HEK293T (cell line): ENCODE measurements at regions not wholly inside any gene's neighbourhood (a gene's known extent, or its start where the extent isn't known, plus 50 kb on each side); places are given as distances from the start of the nearest gene placed in this dataset.

Experiments used
- CTCF ChIA-PET: fragments of 350-600 bp; formaldehyde crosslinking; extraction: SDS; loops from one replicate; lab custom pipeline; 2021; ENCODE audit warnings: antibody characterized with exemption, inconsistent platforms; lab: Yijun Ruan, JAX
- POLR2A ChIA-PET: fragments of 350-600 bp; formaldehyde crosslinking; extraction: SDS; loops from one replicate; lab custom pipeline; 2020; ENCODE audit warnings: antibody characterized with exemption, inconsistent platforms; lab: Yijun Ruan, JAX
- DNase-seq: peaks from one replicate; pipeline ENCODE4 v3.0.0; 2012; ENCODE audit warnings: mixed read lengths; ENCODE audit errors: extremely low spot score
- ARNT ChIP-seq: fragments of 450-650 bp; IDR thresholded peaks from 2 replicates; pipeline ENCODE4 v1.6.1; 2017; ENCODE audit warnings: mild to moderate bottlenecking
- BHLHE40 ChIP-seq: fragments of 450-650 bp; IDR thresholded peaks from 2 replicates; pipeline ENCODE4 v1.6.1; 2016; ENCODE audit warnings: mild to moderate bottlenecking, moderate library complexity, borderline replicate concordance
- CTBP1 ChIP-seq: fragments of 450-650 bp; IDR thresholded peaks from 2 replicates; pipeline ENCODE4 v1.6.1; 2016; ENCODE audit warnings: borderline replicate concordance
- ELF4 ChIP-seq: fragments of 450-650 bp; IDR thresholded peaks from 2 replicates; pipeline ENCODE4 v1.6.1; 2017; ENCODE audit warnings: antibody characterized with exemption
- FOXA1 ChIP-seq: fragments of 450-650 bp; IDR thresholded peaks from 2 replicates; pipeline ENCODE4 v1.6.1; 2016; ENCODE audit warnings: mild to moderate bottlenecking
- FOXK2 ChIP-seq: fragments of 450-650 bp; IDR thresholded peaks from 2 replicates; pipeline ENCODE4 v1.6.1; 2016; ENCODE audit warnings: mild to moderate bottlenecking
- FOXM1 ChIP-seq: fragments of 450-650 bp; IDR thresholded peaks from 2 replicates; pipeline ENCODE4 v1.6.1; 2017; ENCODE audit warnings: mild to moderate bottlenecking, borderline replicate concordance
- HDGF ChIP-seq: fragments of 450-650 bp; IDR thresholded peaks from 2 replicates; pipeline ENCODE4 v1.6.1; 2017; ENCODE audit warnings: antibody characterized with exemption, borderline replicate concordance
- L3MBTL2 ChIP-seq: fragments of 450-650 bp; conservative IDR thresholded peaks from 2 replicates; pipeline ENCODE4 v1.6.1; 2016; ENCODE audit warnings: mild to moderate bottlenecking
- LEF1 ChIP-seq: fragments of 450-650 bp; IDR thresholded peaks from 2 replicates; pipeline ENCODE4 v1.6.1; 2017; ENCODE audit warnings: mild to moderate bottlenecking, borderline replicate concordance
- NFRKB ChIP-seq: fragments of 450-650 bp; IDR thresholded peaks from 2 replicates; pipeline ENCODE4 v1.6.1; 2016; ENCODE audit warnings: mild to moderate bottlenecking, moderate library complexity
- SP1 ChIP-seq: fragments of 450-650 bp; IDR thresholded peaks from 2 replicates; pipeline ENCODE4 v1.6.1; 2017
- SUZ12 ChIP-seq: fragments of 450-650 bp; IDR thresholded peaks from 2 replicates; pipeline ENCODE4 v1.6.1; 2016; ENCODE audit warnings: mild to moderate bottlenecking
- TARDBP ChIP-seq: fragments of 450-650 bp; IDR thresholded peaks from 2 replicates; pipeline ENCODE4 v1.6.1; 2016
- ZNF384 ChIP-seq: fragments of 450-650 bp; IDR thresholded peaks from 2 replicates; pipeline ENCODE4 v1.6.1; 2016
- TF ChIP-seq, protein P1 (sequence below): fragments of 450-650 bp; IDR thresholded peaks from 2 replicates; pipeline ENCODE4 v1.6.1; 2016

DNA sequence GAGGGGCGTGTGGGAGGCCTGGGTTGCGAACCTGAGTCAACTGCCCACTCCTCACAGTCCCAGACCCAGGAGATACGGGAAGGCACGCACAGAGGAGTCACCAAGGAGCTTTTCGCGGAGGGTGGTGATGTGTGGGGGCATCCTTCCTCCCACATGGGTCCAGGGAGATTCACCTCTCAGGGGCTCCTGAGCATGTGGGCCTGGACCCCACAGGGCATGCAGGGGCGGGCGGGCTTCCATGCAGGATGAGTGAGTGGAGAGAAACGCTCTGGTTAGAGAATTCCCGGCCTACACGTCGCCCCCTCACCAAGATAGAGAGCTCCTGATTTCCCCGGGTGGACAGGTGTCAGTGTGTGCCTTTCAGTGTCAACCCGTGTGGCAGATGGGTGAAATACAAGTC is 641.7 kb upstream of the FZD8 start:
- CTCF ChIA-PET: no interaction called here
- POLR2A ChIA-PET: no interaction called here
- TF ChIP-seq SUZ12 (no peak), ELF4 (no peak), FOXA1 (no peak), TARDBP (no peak), LEF1 (no peak), ZNF384 (no peak), FOXK2 (no peak)

DNA sequence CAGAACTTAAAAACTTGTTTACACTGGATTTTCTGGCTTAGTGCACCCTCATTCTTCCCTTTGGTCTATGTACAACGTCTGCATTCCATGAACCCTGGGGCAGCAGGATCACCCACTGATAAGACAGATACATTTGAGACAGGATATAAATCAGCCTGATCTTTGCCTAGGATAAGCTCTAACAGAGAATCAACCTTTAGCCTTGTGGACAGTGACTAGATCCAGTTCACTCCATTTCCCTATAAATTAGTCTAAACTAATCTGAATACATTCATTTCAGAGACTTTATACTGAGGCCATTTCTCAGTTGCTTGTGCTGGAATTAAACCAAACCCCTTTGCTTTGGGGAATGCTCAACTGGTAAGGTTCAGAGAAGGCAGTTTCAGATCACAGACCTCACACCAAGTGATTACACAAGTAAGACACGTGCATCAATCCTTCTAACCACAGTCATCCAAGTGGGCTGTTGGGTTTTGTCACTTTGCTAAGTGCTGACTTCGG is 639.8 kb upstream of the FZD8 start:
- no peak for DNase-seq
- POLR2A ChIA-PET: no interaction called here
- CTCF ChIA-PET: no interaction called here
- TF ChIP-seq, protein P1, sequence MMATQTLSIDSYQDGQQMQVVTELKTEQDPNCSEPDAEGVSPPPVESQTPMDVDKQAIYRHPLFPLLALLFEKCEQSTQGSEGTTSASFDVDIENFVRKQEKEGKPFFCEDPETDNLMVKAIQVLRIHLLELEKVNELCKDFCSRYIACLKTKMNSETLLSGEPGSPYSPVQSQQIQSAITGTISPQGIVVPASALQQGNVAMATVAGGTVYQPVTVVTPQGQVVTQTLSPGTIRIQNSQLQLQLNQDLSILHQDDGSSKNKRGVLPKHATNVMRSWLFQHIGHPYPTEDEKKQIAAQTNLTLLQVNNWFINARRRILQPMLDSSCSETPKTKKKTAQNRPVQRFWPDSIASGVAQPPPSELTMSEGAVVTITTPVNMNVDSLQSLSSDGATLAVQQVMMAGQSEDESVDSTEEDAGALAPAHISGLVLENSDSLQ: no peak
- TF ChIP-seq TARDBP (no peak), ELF4 (no peak), BHLHE40 (no peak)

More for the DNA sequence above, 641.7 kb upstream of the FZD8 start:
- DNase-seq: no peak

DNA sequence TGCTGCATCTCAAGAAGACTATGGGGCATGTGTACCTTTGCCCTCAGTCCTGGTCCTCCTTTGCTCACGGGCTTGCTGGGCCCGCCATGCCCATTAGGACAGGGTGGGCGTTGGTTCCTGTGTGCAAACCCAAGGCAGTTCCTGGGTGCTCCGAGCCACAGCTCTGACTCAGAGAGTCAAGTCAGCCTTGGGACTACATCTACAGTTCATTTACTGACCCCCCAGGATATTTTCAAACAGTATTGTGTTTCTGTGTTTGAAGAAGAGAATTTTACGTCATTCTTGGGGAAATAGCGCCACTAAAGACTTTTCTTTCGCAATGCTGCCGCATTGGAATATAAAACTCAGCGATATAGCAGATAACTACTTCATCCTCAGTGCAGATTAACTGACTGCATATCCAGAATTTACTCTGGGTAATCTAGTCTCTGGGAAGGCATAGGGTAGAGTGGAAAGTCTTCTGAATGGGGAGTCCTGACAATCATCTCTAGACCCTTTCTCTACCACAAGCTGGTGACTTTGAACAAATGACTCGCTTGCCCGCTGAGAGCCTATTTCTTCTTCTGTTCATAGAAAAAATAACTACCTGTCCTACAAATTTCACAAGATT is 638.9 kb upstream of the FZD8 start:
- DNase-seq: no peak
- POLR2A ChIA-PET: no interaction called here
- CTCF ChIA-PET: no interaction called here
- TF ChIP-seq SUZ12 (no peak), ELF4 (no peak), FOXM1 (no peak), CTBP1 (no peak), HDGF (no peak), LEF1 (no peak), ZNF384 (no peak), FOXK2 (no peak), SP1 (no peak), BHLHE40 (no peak), NFRKB (no peak), FOXA1 (no peak), TARDBP (no peak), ARNT (no peak), L3MBTL2 (no peak)
- TF ChIP-seq, protein P1: no peak

DNA sequence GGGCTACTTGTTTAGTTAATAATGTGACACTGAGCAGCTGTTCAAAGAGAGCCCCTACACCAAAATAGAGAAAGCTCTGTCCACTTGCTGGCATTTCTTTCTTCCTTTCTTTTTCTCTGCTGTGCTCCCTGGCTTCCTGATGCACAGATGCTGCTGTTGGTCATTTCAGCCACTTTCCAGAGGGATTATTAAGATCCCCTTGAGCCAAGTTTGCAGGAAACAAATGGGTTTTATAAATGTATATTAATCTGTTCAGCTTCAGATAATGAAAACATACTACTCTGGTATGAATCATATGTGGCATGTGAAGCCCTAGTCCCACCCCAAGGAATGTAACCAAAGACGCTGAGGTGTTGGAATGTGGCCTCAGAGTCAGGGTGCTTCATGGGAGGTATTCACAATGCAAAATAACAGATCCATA is 638.2 kb upstream of the FZD8 start:
- ChIA-PET POLR2A (no interaction called here), CTCF (no interaction called here)
- no peak for TF ChIP-seq LEF1
- no peak for TF ChIP-seq FOXK2
- TF ChIP-seq BHLHE40: no peak
- no peak for TF ChIP-seq NFRKB
- TF ChIP-seq TARDBP: no peak
- no peak for TF ChIP-seq ZNF384
- no peak for TF ChIP-seq CTBP1
- no peak for TF ChIP-seq L3MBTL2
- TF ChIP-seq ARNT: no peak
- no peak for TF ChIP-seq ELF4
- no peak for TF ChIP-seq SP1
- TF ChIP-seq SUZ12: no peak
- no peak for DNase-seq

DNA sequence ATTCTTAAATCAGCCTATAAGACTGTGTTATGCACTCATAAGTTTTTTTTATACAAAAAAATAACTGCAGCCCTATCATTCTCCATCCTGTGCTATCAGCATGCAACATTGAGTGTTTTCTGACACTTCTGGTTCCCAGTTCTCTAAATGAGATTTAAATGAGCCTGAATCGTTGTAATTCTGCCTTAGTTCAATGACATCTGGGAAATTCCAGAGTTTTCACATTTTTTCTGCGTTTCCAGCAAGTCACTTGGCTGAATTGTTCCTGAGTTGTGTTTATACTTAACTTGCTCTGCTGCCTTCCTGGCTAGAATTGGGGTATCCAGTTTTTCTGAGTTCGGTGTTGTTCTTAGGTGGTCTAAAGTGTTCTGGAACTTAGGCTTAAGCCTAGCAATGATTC is 636.1 kb upstream of the FZD8 start:
- CTCF ChIA-PET: no interaction called here
- DNase-seq: no peak
- no peak for TF ChIP-seq LEF1
- TF ChIP-seq ELF4: no peak
- TF ChIP-seq ARNT: no peak
- TF ChIP-seq FOXA1: no peak
- no peak for TF ChIP-seq FOXK2
- TF ChIP-seq FOXM1: no peak
- TF ChIP-seq HDGF: no peak
- TF ChIP-seq SP1: no peak
- no peak for TF ChIP-seq TARDBP
- TF ChIP-seq SUZ12: no peak
- TF ChIP-seq CTBP1: no peak
- TF ChIP-seq, protein P1: no peak
- TF ChIP-seq NFRKB: no peak
- no peak for TF ChIP-seq L3MBTL2
- TF ChIP-seq BHLHE40: no peak
- no peak for TF ChIP-seq ZNF384
- POLR2A ChIA-PET: no interaction called here

DNA sequence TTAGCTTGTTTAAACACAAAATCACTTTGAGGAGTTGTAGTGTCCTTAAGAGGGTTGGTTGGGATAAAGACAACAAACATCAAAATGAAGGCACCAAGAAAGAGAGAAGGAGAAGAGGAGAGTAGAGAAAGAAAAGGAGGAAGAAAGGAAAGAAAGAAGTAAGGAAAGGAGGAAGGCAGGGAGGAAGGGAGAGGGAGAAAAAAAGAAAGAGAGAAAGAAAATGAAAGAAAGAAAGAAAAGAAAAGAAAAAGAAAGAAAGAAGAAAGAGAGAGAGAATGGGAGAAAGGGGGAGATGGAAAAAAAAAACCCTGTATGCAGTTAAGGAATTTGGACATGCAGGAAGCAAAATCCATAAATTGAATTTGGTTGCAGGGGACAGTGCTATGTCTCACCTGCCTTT is 635.4 kb upstream of the FZD8 start:
- ChIA-PET CTCF (no interaction called here), POLR2A (no interaction called here)
- DNase-seq: no peak
- no peak for TF ChIP-seq L3MBTL2
- no peak for TF ChIP-seq SP1
- TF ChIP-seq FOXA1: no peak
- TF ChIP-seq NFRKB: no peak
- TF ChIP-seq, protein P1: no peak
- TF ChIP-seq ARNT: no peak
- TF ChIP-seq SUZ12: no peak
- no peak for TF ChIP-seq LEF1
- TF ChIP-seq TARDBP: no peak
- no peak for TF ChIP-seq ZNF384
- no peak for TF ChIP-seq CTBP1
- TF ChIP-seq HDGF: no peak
- TF ChIP-seq BHLHE40: no peak
